Neural cell (in vitro differentiated cells): ENCODE measurements at regions not wholly inside any gene's neighbourhood (a gene's known extent, or its start where the extent isn't known, plus 50 kb on each side); places are given as distances from the start of the nearest gene placed in this dataset.

Source experiments
- H2AFZ ChIP-seq: fragments of 200-600, 300-800 bp; sonication (generic), shearing (Covaris generic); 2 replicates; pipeline ENCODE4 v1.6.0; 2014; ENCODE audit warnings: low read depth, mild to moderate bottlenecking, antibody characterized with exemption, low read length, moderate library complexity
- H3F3A ChIP-seq: fragments of 200-600 bp; shearing (Covaris generic); 2 replicates; pipeline ENCODE4 v1.6.1; 2016; ENCODE audit warnings: mild to moderate bottlenecking, moderate library complexity, mixed read lengths, antibody characterized with exemption, low read length; ENCODE audit not compliant: insufficient read depth, poor library complexity, severe bottlenecking
- H3K27ac ChIP-seq: fragments of 200-600, 300-800 bp; sonication (generic), shearing (Covaris generic); 2 replicates; pipeline ENCODE4 v1.5.1; 2014; ENCODE audit warnings: mild to moderate bottlenecking, low read length, moderate library complexity
- H3K27me3 ChIP-seq: fragments of 300-800, 200-600 bp; sonication (generic), shearing (Covaris generic); 2 replicates; pipeline ENCODE4 v1.6.0; 2014; ENCODE audit warnings: mild to moderate bottlenecking, low read depth, low read length, moderate library complexity; ENCODE audit not compliant: insufficient read depth
- H3K36me3 ChIP-seq: fragments of 300-800, 200-600 bp; sonication (generic), shearing (Covaris generic); 2 replicates; pipeline ENCODE4 v1.5.1; 2014; ENCODE audit warnings: mild to moderate bottlenecking, antibody characterized with exemption, low read length, moderate library complexity; ENCODE audit not compliant: insufficient read depth
- H3K4me2 ChIP-seq: fragments of 300-800, 200-600 bp; sonication (generic), shearing (Covaris generic); 2 replicates; pipeline ENCODE4 v1.6.0; 2014; ENCODE audit warnings: mild to moderate bottlenecking, low read length
- H3K4me3 ChIP-seq: fragments of 300-800, 200-600 bp; sonication (generic), shearing (Covaris generic); 2 replicates; pipeline ENCODE4 v1.5.1; 2014; ENCODE audit warnings: mild to moderate bottlenecking, low read length, moderate library complexity
- H3K79me2 ChIP-seq: fragments of 200-600 bp; shearing (Covaris generic); replicated peaks from 2 replicates; pipeline ENCODE4 v1.6.0; 2014; ENCODE audit warnings: mild to moderate bottlenecking, low read length, moderate library complexity; ENCODE audit not compliant: insufficient read depth
- H3K9ac ChIP-seq: fragments of 300-800, 200-600 bp; sonication (generic), shearing (Covaris generic); 2 replicates; pipeline ENCODE4 v1.6.1; 2016; ENCODE audit warnings: mild to moderate bottlenecking, low read length, mixed read lengths
- H3K9me2 ChIP-seq: fragments of 200-600 bp; shearing (Covaris generic); 2 replicates; pipeline ENCODE4 v1.6.1; 2016; ENCODE audit warnings: mild to moderate bottlenecking, low read length, mixed read lengths; ENCODE audit not compliant: insufficient read depth
- H3K9me3 ChIP-seq: fragments of 200-600, 300-800 bp; sonication (generic), shearing (Covaris generic); 2 replicates; pipeline ENCODE4 v1.6.1; 2016; ENCODE audit warnings: mild to moderate bottlenecking, mixed run types, low read length, moderate library complexity, mixed read lengths
- H4K20me1 ChIP-seq: fragments of 200-600 bp; shearing (Covaris generic); 2 replicates; pipeline ENCODE4 v1.6.1; 2016; ENCODE audit warnings: mild to moderate bottlenecking, mixed run types; ENCODE audit not compliant: insufficient read depth
- EP300 ChIP-seq: fragments of 450-650 bp; conservative IDR thresholded peaks from 2 replicates; pipeline ENCODE4 v1.6.1; 2014; ENCODE audit warnings: antibody characterized with exemption, mild to moderate bottlenecking, moderate library complexity; ENCODE audit not compliant: poor library complexity, severe bottlenecking
- EZH2 ChIP-seq: fragments of 200-600, 300-800 bp; shearing (Covaris generic), sonication (generic); IDR thresholded peaks from 2 replicates; pipeline ENCODE4 v1.6.1; 2014; ENCODE audit warnings: antibody characterized with exemption, low read length, borderline replicate concordance, mild to moderate bottlenecking; ENCODE audit not compliant: insufficient read depth, poor library complexity, severe bottlenecking
- MXI1 ChIP-seq: fragments of 450-650 bp; conservative IDR thresholded peaks from 2 replicates; pipeline ENCODE4 v1.6.1; 2014; ENCODE audit warnings: antibody characterized with exemption, mild to moderate bottlenecking; ENCODE audit not compliant: poor library complexity, severe bottlenecking
- POLR2AphosphoS5 ChIP-seq: IDR thresholded peaks from 2 replicates; pipeline ENCODE4 v1.6.1; 2012
- SMC3 ChIP-seq: fragments of 450-650 bp; conservative IDR thresholded peaks from 2 replicates; pipeline ENCODE4 v1.6.1; 2014; ENCODE audit warnings: antibody characterized with exemption, mild to moderate bottlenecking, moderate library complexity; ENCODE audit not compliant: poor library complexity
- TAF1 ChIP-seq: IDR thresholded peaks from 2 replicates; pipeline ENCODE4 v1.6.1; 2012; ENCODE audit warnings: low read depth
- TF ChIP-seq, protein P1 (sequence below): IDR thresholded peaks from 2 replicates; pipeline ENCODE4 v1.6.1; 2012; ENCODE audit warnings: borderline replicate concordance

- no peaks in the 10 kb centered on the region for H3F3A ChIP-seq
- H3K79me2 ChIP-seq, result no peaks in the 10 kb centered on the region
- no peak overlapping the region for H3K4me3 ChIP-seq
- no peaks in the 10 kb centered on the region for H3K27me3 ChIP-seq
- no peaks in the 10 kb centered on the region for H3K9me3 ChIP-seq
- H4K20me1 ChIP-seq, result no peaks in the 10 kb centered on the region
- H3K9ac ChIP-seq, result no peak overlapping the region
- no peak overlapping the region for H2AFZ ChIP-seq
- H3K9me2 ChIP-seq, result no peaks in the 10 kb centered on the region
- H3K36me3 ChIP-seq, result no peaks in the 10 kb centered on the region
- H3K27ac ChIP-seq, result no peak overlapping the region
- H3K4me2 ChIP-seq, result no peak overlapping the region
- TF ChIP-seq EP300 (no peak), TAF1 (no peak), EZH2 (no peak), POLR2AphosphoS5 (no peak), SMC3 (no peak)
- TF ChIP-seq, protein P1, sequence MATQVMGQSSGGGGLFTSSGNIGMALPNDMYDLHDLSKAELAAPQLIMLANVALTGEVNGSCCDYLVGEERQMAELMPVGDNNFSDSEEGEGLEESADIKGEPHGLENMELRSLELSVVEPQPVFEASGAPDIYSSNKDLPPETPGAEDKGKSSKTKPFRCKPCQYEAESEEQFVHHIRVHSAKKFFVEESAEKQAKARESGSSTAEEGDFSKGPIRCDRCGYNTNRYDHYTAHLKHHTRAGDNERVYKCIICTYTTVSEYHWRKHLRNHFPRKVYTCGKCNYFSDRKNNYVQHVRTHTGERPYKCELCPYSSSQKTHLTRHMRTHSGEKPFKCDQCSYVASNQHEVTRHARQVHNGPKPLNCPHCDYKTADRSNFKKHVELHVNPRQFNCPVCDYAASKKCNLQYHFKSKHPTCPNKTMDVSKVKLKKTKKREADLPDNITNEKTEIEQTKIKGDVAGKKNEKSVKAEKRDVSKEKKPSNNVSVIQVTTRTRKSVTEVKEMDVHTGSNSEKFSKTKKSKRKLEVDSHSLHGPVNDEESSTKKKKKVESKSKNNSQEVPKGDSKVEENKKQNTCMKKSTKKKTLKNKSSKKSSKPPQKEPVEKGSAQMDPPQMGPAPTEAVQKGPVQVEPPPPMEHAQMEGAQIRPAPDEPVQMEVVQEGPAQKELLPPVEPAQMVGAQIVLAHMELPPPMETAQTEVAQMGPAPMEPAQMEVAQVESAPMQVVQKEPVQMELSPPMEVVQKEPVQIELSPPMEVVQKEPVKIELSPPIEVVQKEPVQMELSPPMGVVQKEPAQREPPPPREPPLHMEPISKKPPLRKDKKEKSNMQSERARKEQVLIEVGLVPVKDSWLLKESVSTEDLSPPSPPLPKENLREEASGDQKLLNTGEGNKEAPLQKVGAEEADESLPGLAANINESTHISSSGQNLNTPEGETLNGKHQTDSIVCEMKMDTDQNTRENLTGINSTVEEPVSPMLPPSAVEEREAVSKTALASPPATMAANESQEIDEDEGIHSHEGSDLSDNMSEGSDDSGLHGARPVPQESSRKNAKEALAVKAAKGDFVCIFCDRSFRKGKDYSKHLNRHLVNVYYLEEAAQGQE, result no peak
Measured at GRCh38 chr9:115674091-115674490, 479.5 kb upstream of the PAPPA start.

- H3K9me3 ChIP-seq, result no peaks in the 10 kb centered on the region
- no peaks in the 10 kb centered on the region for H3K79me2 ChIP-seq
- no peaks in the 10 kb centered on the region for H3K27me3 ChIP-seq
- H3K4me3 ChIP-seq, result no peak overlapping the region
- no peak overlapping the region for H3K4me2 ChIP-seq
- no peaks in the 10 kb centered on the region for H4K20me1 ChIP-seq
- H3F3A ChIP-seq, result no peaks in the 10 kb centered on the region
- no peak overlapping the region for H2AFZ ChIP-seq
- H3K9ac ChIP-seq, result no peak overlapping the region
- H3K27ac ChIP-seq, result no peak overlapping the region
- H3K36me3 ChIP-seq, result no peaks in the 10 kb centered on the region
- no peaks in the 10 kb centered on the region for H3K9me2 ChIP-seq
- TF ChIP-seq, protein P1, result no peak
Measured at GRCh38 chr9:115675834-115676233, 477.8 kb upstream of the PAPPA start.

- Histone ChIP-seq H3K9ac (no peak overlapping the region), H4K20me1 (no peaks in the 10 kb centered on the region), H3K27me3 (no peaks in the 10 kb centered on the region), H3K27ac (no peak overlapping the region), H3K9me3 (no peaks in the 10 kb centered on the region), H3K36me3 (no peaks in the 10 kb centered on the region), H3K4me2 (no peak overlapping the region), H3K4me3 (no peak overlapping the region), H3K9me2 (no peaks in the 10 kb centered on the region), H3F3A (no peaks in the 10 kb centered on the region), H2AFZ (no peak overlapping the region), H3K79me2 (no peaks in the 10 kb centered on the region)
- no peak for TF ChIP-seq TAF1
- TF ChIP-seq EZH2, result no peak
- TF ChIP-seq, protein P1, result no peak
- TF ChIP-seq MXI1, result no peak
Measured at GRCh38 chr9:115680231-115680630, 473.4 kb upstream of the PAPPA start.
